HCT116 (cell line): ENCODE measurements at regions not wholly inside any gene's neighbourhood (a gene's known extent, or its start where the extent isn't known, plus 50 kb on each side); places are given as distances from the start of the nearest gene placed in this dataset.

ENCODE experiments used
- ATAC-seq: fragments of 200-7000 bp; cut with Tn5 transposase; 2 replicates; pipeline ENCODE4 v1.9.1; 2020; ENCODE audit warnings: mild to moderate bottlenecking, moderate library complexity
- BruUV-seq: library from RNA; stranded (reverse); fragments of 400-500 nt; replicated peaks from 2 replicates; lab custom pipeline; 2021; lab: Mats Ljungman, UMichigan
- CTCF ChIA-PET: fragments of 300-600 bp; sonication (Branson Sonifier 250); formaldehyde crosslinking; loops from one replicate; lab custom pipeline; 2021; ENCODE audit warnings: antibody characterized with exemption; lab: Charles Lee
- POLR2A ChIA-PET: fragments of 300-600, 350-600 bp; sonication (Branson Sonifier 250); formaldehyde crosslinking; loops from one replicate; lab custom pipeline; 2021; ENCODE audit warnings: antibody characterized with exemption; lab: Charles Lee
- RAD21 ChIA-PET, 2 experiments: fragments of 300-600 bp; sonication (Branson Sonifier 250); formaldehyde crosslinking; loops; one replicate each; lab custom pipeline; 2023; ENCODE audit warnings: low total read pairs in 2 of 2; ENCODE audit not compliant: uncharacterized antibody in 2 of 2, unreplicated experiment in 2 of 2, low non-redundant PET in 1 of 2; lab: Charles Lee
- DNase-seq: peaks from one replicate; pipeline ENCODE4 v3.0.0-alpha.2; 2010; ENCODE audit warnings: low read depth, low spot score
- H2AFZ ChIP-seq: fragments of 200-600 bp; shearing (Covaris generic), sonication (generic); 2 replicates; pipeline ENCODE4 v1.6.1; 2017; ENCODE audit warnings: low read depth, mixed run types, mixed read lengths, antibody characterized with exemption, low read length; ENCODE audit not compliant: poor library complexity, severe bottlenecking
- H3K27ac ChIP-seq: 2 replicates; pipeline ENCODE4 v1.5.1; 2012; ENCODE audit warnings: low read depth, low read length
- H3K27me3 ChIP-seq: fragments of 200-600 bp; sonication (generic); 2 replicates; pipeline ENCODE4 v1.6.1; 2016; ENCODE audit warnings: mixed run types, low read length, mixed read lengths; ENCODE audit not compliant: insufficient read depth
- H3K36me3 ChIP-seq, 2 experiments: fragments of 200-500 bp in 1 of 2; fragments of 200-600 bp in 1 of 2; sonication (Bioruptor generic) in 1 of 2; sonication (generic) in 1 of 2; 2 replicates each; pipeline versions ENCODE4 v1.5.1 to v1.6.1; 2014 to 2016; ENCODE audit warnings: low read length in 2 of 2, inconsistent platforms in 1 of 2, mixed read lengths in 1 of 2, mixed run types in 1 of 2; ENCODE audit not compliant: insufficient read depth in 2 of 2, control insufficient read depth in 1 of 2
- H3K4me1 ChIP-seq, 2 experiments: fragments of 200-600 bp in 1 of 2; sonication (generic) in 1 of 2; 2 replicates each; pipeline versions ENCODE4 v1.5.1 to v1.6.1; 2012 to 2017; ENCODE audit warnings: low read length in 2 of 2, inconsistent platforms in 1 of 2, mild to moderate bottlenecking in 1 of 2, mixed read lengths in 1 of 2, mixed run types in 1 of 2, moderate library complexity in 1 of 2; ENCODE audit not compliant: insufficient read depth in 2 of 2, control insufficient read depth in 1 of 2
- H3K4me2 ChIP-seq: fragments of 200-600 bp; sonication (generic); 2 replicates; pipeline ENCODE4 v1.6.1; 2017; ENCODE audit warnings: mixed run types, low read length, mixed read lengths
- H3K4me3 ChIP-seq, 2 experiments: fragments of 200-600 bp in 1 of 2; sonication (generic) in 1 of 2; replicated peaks in 1 of 2; 2 replicates each; pipeline ENCODE4 v1.5.1; 2011 to 2016; ENCODE audit warnings: low read length in 2 of 2, control low read depth in 1 of 2, low read depth in 1 of 2, mild to moderate bottlenecking in 1 of 2, mixed read lengths in 1 of 2, mixed run types in 1 of 2
- H3K79me2 ChIP-seq: fragments of 200-600 bp; sonication (generic); 2 replicates; pipeline ENCODE4 v1.6.1; 2017; ENCODE audit warnings: mild to moderate bottlenecking, mixed run types, low read length, moderate library complexity, mixed read lengths; ENCODE audit not compliant: insufficient read depth
- H3K9ac ChIP-seq: fragments of 200-600 bp; sonication (generic); 2 replicates; pipeline ENCODE4 v1.6.1; 2016; ENCODE audit warnings: low read length, mixed read lengths
- H3K9me2 ChIP-seq: fragments of 200-600 bp; sonication (generic), shearing (Covaris generic); 2 replicates; pipeline ENCODE4 v1.6.1; 2017; ENCODE audit warnings: mixed run types, mild to moderate bottlenecking, moderate library complexity; ENCODE audit not compliant: insufficient read depth
- H3K9me3 ChIP-seq, 2 experiments: fragments of 200-500 bp in 1 of 2; fragments of 200-600 bp in 1 of 2; sonication (Bioruptor generic) in 1 of 2; sonication (generic) in 1 of 2; 2 replicates each; pipeline ENCODE4 v1.6.1; 2014 to 2017; ENCODE audit warnings: low read length in 2 of 2, mixed read lengths in 2 of 2, inconsistent platforms in 1 of 2, low read depth in 1 of 2, mild to moderate bottlenecking in 1 of 2, mixed run types in 1 of 2, moderate library complexity in 1 of 2; ENCODE audit not compliant: control insufficient read depth in 1 of 2, insufficient read depth in 1 of 2
- H4K20me1 ChIP-seq: fragments of 200-600 bp; sonication (generic), shearing (Covaris generic); 2 replicates; pipeline ENCODE4 v1.6.1; 2017; ENCODE audit warnings: mixed run types, mild to moderate bottlenecking, moderate library complexity; ENCODE audit not compliant: insufficient read depth
- EGR1 ChIP-seq: IDR thresholded peaks from 2 replicates; pipeline ENCODE4 v1.6.1; 2012; ENCODE audit warnings: low read depth
- EZH2phosphoT487 ChIP-seq: fragments of 200-600 bp; IDR thresholded peaks from 2 replicates; pipeline ENCODE4 v1.6.1; 2018; ENCODE audit warnings: antibody characterized with exemption, borderline replicate concordance
- FOSL1 ChIP-seq: IDR thresholded peaks from 2 replicates; pipeline ENCODE4 v1.6.1; 2012; ENCODE audit warnings: low read depth
- RAD21 ChIP-seq: IDR thresholded peaks from 2 replicates; pipeline ENCODE4 v1.6.1; 2012; ENCODE audit warnings: low read depth, mild to moderate bottlenecking
- SIN3A ChIP-seq: IDR thresholded peaks from 2 replicates; pipeline ENCODE4 v1.6.1; 2012; ENCODE audit warnings: low read depth
- TCF7L2 ChIP-seq: IDR thresholded peaks from 2 replicates; pipeline ENCODE4 v1.7.0; 2011; ENCODE audit warnings: borderline replicate concordance, inconsistent platforms; ENCODE audit not compliant: insufficient read depth, insufficient read length; ENCODE audit errors: extremely low read depth
- YY1 ChIP-seq: IDR thresholded peaks from 2 replicates; pipeline ENCODE4 v1.6.1; 2011; ENCODE audit warnings: low read length, low read depth, moderate library complexity, mild to moderate bottlenecking; ENCODE audit not compliant: insufficient replicate concordance; ENCODE audit errors: extremely low read depth
- intact Hi-C: fragments of 100-400 bp; cut with micrococcal nuclease; formaldehyde crosslinking; loops from 2 replicates; pipeline ENCODE4 v1.10.0; 2022
- TF ChIP-seq, protein P1 (sequence below), 3 experiments: fragments of 200-600 bp in 1 of 3; sonication (generic) in 1 of 3; IDR thresholded peaks in 2 of 3; conservative IDR thresholded peaks in 1 of 3; 2 replicates each; pipeline ENCODE4 v1.5.1; 2012 to 2017; ENCODE audit warnings: low read depth in 2 of 3, low read length in 2 of 3, antibody characterized with exemption in 1 of 3, borderline replicate concordance in 1 of 3, control low read depth in 1 of 3, mild to moderate bottlenecking in 1 of 3, mixed read lengths in 1 of 3, mixed run types in 1 of 3, moderate library complexity in 1 of 3; ENCODE audit not compliant: insufficient read depth in 1 of 3
- TF ChIP-seq, protein P2 (sequence below): IDR thresholded peaks from 2 replicates; pipeline ENCODE4 v1.6.1; 2011; ENCODE audit warnings: mild to moderate bottlenecking, low read length, moderate library complexity; ENCODE audit not compliant: insufficient replicate concordance; ENCODE audit errors: extremely low read depth

DNA sequence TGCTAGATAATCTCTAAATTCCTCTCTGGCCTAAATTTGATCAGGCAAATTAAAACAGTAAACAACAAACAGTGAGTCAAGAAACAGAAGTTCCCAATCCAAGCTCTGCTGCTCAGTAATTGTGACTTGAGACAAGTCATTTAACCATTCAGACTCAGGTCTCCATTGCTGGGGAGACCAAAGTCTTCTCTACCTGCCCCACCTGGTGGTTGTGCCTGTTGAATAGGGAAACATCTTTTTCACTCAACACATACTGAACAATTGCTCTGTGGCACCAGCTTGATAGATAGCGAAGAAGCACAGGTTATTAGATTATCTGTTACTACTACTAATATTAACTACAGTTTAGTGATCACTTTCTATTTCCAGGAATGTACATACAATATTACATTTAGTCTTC, 112.1 kb upstream of the EOLA2 start:
- H3K4me1 ChIP-seq, result peaks cover 0 to 18% of the 10 kb centered on the region in 2 experiments; a peak in 2 of 4 replicates
- CTCF ChIA-PET, result interaction anchor here (1.1 to 1.2 kb wide), 2 partner anchors 87 to 110 kb away, joined by 3 to 4 read pairs; no protein-coding TSS in a partner anchor
- no peak overlapping the region for H3K27ac ChIP-seq
- H3K27me3 ChIP-seq, result no peaks in the 10 kb centered on the region
- no peaks in the 10 kb centered on the region for H4K20me1 ChIP-seq
- no peak for DNase-seq
- TF ChIP-seq, protein P1, sequence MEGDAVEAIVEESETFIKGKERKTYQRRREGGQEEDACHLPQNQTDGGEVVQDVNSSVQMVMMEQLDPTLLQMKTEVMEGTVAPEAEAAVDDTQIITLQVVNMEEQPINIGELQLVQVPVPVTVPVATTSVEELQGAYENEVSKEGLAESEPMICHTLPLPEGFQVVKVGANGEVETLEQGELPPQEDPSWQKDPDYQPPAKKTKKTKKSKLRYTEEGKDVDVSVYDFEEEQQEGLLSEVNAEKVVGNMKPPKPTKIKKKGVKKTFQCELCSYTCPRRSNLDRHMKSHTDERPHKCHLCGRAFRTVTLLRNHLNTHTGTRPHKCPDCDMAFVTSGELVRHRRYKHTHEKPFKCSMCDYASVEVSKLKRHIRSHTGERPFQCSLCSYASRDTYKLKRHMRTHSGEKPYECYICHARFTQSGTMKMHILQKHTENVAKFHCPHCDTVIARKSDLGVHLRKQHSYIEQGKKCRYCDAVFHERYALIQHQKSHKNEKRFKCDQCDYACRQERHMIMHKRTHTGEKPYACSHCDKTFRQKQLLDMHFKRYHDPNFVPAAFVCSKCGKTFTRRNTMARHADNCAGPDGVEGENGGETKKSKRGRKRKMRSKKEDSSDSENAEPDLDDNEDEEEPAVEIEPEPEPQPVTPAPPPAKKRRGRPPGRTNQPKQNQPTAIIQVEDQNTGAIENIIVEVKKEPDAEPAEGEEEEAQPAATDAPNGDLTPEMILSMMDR (IDR thresholded peaks at IDR 0.05 in 2 of 3, conservative IDR thresholded peaks at IDR 0.05 in 1 of 3; ENCODE audit: borderline replicate concordance in 1 of 3, insufficient read depth in 1 of 3, low read depth in 2 of 3, low read length in 2 of 3), result peak in 2 of 3 experiments; percentile 14 to 17; a peak in 1 of 6 replicates
- no peak for TF ChIP-seq SIN3A
- peak; percentile 42; the same call in 1 of the 2 replicates for TF ChIP-seq RAD21
- TF ChIP-seq, all 23 proteins: peak for 2
- intact Hi-C loops, result no loop called here
- Histone ChIP-seq H2AFZ (no peak overlapping the region), H3K9me3 (no peaks in the 10 kb centered on the region), H3K4me2 (no peak overlapping the region), H3K79me2 (no peaks in the 10 kb centered on the region), H3K36me3 (no peaks in the 10 kb centered on the region), H3K9ac (no peak overlapping the region), H3K4me3 (no peak overlapping the region), H3K9me2 (no peaks in the 10 kb centered on the region)
- ChIA-PET POLR2A (interaction anchor here (1.4 kb wide), 1 partner anchor 9 kb away, joined by 3 read pairs; no protein-coding TSS in a partner anchor), RAD21 (interaction anchor here in 1 of 2 experiments (1.2 kb wide), 1 partner anchor 87 kb away, joined by 3 read pairs; no protein-coding TSS in a partner anchor)
- ATAC-seq, result no peak
- no TSS peak for BruUV-seq

DNA sequence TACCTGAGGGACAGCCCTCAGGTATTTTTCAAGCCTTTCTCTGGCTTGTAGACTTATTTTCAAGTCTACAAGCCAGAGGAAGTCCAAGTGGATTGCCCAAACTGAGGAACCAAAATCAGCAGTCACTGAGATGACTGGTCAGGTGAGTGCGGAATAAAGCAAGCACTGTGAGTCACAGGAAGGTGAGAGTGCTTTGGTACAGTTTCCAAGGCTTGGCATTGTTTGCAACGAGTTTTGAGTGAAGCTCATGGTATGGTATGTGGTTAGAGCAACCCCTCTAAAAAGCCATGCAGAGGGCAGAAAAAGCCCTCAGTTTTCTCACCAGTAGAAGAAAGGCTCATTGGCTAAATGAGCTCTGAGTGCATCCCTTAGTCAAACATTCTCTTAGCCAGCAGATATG, 112.8 kb upstream of the EOLA2 start:
- intact Hi-C loops, result no loop called here
- H3K9ac ChIP-seq, result no peak overlapping the region
- no peak overlapping the region for H2AFZ ChIP-seq
- H3K9me2 ChIP-seq, result no peaks in the 10 kb centered on the region
- peak; percentile 52; the same call in 1 of the 2 replicates for ATAC-seq
- RAD21 ChIA-PET, result no interaction called here
- BruUV-seq, result no TSS peak
- peak overlapping the region; percentile 21; the same call in 1 of the 2 replicates for H3K4me2 ChIP-seq
- H4K20me1 ChIP-seq, result no peaks in the 10 kb centered on the region
- H3K79me2 ChIP-seq, result no peaks in the 10 kb centered on the region
- TF ChIP-seq TCF7L2 (no peak), YY1 (no peak), EZH2phosphoT487 (no peak), EGR1 (no peak), FOSL1 (0 out of 2 replicates have a peak, but pooled peaks have one; percentile 16)
- TF ChIP-seq, protein P2, sequence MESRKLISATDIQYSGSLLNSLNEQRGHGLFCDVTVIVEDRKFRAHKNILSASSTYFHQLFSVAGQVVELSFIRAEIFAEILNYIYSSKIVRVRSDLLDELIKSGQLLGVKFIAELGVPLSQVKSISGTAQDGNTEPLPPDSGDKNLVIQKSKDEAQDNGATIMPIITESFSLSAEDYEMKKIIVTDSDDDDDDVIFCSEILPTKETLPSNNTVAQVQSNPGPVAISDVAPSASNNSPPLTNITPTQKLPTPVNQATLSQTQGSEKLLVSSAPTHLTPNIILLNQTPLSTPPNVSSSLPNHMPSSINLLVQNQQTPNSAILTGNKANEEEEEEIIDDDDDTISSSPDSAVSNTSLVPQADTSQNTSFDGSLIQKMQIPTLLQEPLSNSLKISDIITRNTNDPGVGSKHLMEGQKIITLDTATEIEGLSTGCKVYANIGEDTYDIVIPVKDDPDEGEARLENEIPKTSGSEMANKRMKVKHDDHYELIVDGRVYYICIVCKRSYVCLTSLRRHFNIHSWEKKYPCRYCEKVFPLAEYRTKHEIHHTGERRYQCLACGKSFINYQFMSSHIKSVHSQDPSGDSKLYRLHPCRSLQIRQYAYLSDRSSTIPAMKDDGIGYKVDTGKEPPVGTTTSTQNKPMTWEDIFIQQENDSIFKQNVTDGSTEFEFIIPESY, result no peak
- no peak for DNase-seq
- no peaks in the 10 kb centered on the region for H3K27me3 ChIP-seq
- CTCF ChIA-PET, result interaction anchor here (1.1 to 1.2 kb wide), 2 partner anchors 88 to 111 kb away, joined by 3 to 4 read pairs; no protein-coding TSS in a partner anchor
- POLR2A ChIA-PET, result interaction anchor here (1.4 kb wide), 1 partner anchor 10 kb away, joined by 3 read pairs; no protein-coding TSS in a partner anchor
- H3K9me3 ChIP-seq, result no peaks in the 10 kb centered on the region
- H3K4me3 ChIP-seq, result no peak overlapping the region
- H3K27ac ChIP-seq, result no peak overlapping the region
- peaks cover 0 to 18% of the 10 kb centered on the region in 2 experiments; a peak in 2 of 4 replicates for H3K4me1 ChIP-seq
- H3K36me3 ChIP-seq, result no peaks in the 10 kb centered on the region
